IMR-90 (cell line): ENCODE measurements at regions not wholly inside any gene's neighbourhood (a gene's known extent, or its start where the extent isn't known, plus 50 kb on each side); places are given as distances from the start of the nearest gene placed in this dataset.

ENCODE experiments used
- RCOR1 ChIP-seq: IDR thresholded peaks from 2 replicates; pipeline ENCODE4 v1.6.1; 2012; ENCODE audit warnings: mild to moderate bottlenecking, low read length, improper control_type of control experiment; ENCODE audit not compliant: insufficient replicate concordance
- USF2 ChIP-seq: fragments of 150-350 bp; IDR thresholded peaks from 2 replicates; pipeline ENCODE4 v1.6.1; 2017; ENCODE audit warnings: mild to moderate bottlenecking, antibody characterized with exemption, low read length, low read depth
- TF ChIP-seq, protein P1 (sequence below): conservative IDR thresholded peaks from 2 replicates; pipeline ENCODE4 v1.5.1; 2012; ENCODE audit warnings: mild to moderate bottlenecking, low read depth, low read length, improper control_type of control experiment

DNA sequence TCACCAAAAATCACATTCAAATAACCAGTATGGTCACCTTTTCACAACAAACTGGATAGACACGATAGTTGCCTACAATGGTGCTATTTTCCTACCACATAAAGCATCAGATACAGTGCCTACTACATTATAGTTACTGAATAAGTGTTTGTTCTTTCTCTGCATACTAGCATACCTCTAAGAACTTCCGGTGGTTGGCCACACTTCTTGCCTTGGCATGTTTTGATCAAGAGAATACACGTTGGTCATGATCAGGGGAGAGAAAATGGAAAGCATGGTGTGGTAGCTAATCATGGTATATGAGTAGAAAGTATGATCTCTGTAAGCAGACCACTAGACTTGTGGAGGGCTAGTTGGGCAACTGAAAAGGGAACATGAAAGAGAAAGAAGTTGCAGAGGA is 322.8 kb upstream of the DIAPH2 start:
- TF ChIP-seq, protein P1, sequence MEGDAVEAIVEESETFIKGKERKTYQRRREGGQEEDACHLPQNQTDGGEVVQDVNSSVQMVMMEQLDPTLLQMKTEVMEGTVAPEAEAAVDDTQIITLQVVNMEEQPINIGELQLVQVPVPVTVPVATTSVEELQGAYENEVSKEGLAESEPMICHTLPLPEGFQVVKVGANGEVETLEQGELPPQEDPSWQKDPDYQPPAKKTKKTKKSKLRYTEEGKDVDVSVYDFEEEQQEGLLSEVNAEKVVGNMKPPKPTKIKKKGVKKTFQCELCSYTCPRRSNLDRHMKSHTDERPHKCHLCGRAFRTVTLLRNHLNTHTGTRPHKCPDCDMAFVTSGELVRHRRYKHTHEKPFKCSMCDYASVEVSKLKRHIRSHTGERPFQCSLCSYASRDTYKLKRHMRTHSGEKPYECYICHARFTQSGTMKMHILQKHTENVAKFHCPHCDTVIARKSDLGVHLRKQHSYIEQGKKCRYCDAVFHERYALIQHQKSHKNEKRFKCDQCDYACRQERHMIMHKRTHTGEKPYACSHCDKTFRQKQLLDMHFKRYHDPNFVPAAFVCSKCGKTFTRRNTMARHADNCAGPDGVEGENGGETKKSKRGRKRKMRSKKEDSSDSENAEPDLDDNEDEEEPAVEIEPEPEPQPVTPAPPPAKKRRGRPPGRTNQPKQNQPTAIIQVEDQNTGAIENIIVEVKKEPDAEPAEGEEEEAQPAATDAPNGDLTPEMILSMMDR = no peak
- TF ChIP-seq RCOR1 = no peak
- TF ChIP-seq USF2 = no peak
